Ovary (tissue), 7 donors: ENCODE measurements at regions not wholly inside any gene's neighbourhood (a gene's known extent, or its start where the extent isn't known, plus 50 kb on each side); places are given as distances from the start of the nearest gene placed in this dataset.
"Not testable (repeated sequence)": the region's sequence is repeated elsewhere in the genome, so short reads cannot be mapped to it uniquely, and the experiment has no call there.

Source experiments
- DNase-seq, 5 donors: peaks; one replicate each; pipeline ENCODE4 v3.0.0-alpha.2; 2019 to 2020
- H3K27ac ChIP-seq, 2 donors: fragments of 200-600 bp; one replicate each; pipeline versions ENCODE4 v1.5.1 to v1.8.0; 2019 to 2022
- H3K27me3 ChIP-seq: fragments of 200-600 bp; one replicate; pipeline ENCODE4 v1.8.0; 2022
- H3K36me3 ChIP-seq: fragments of 200-600 bp; sonication (generic); one replicate; pipeline ENCODE4 v1.5.1; 2019
- H3K4me1 ChIP-seq: one replicate; pipeline ENCODE4 v1.8.1; 2013; ENCODE audit warnings: mild to moderate bottlenecking, moderate library complexity; ENCODE audit not compliant: insufficient read depth
- H3K4me3 ChIP-seq: fragments of 200-600 bp; sonication (generic); one replicate; pipeline ENCODE4 v1.5.1; 2017
- H3K9me3 ChIP-seq, 2 donors: fragments of 200-600 bp in 1 of 2; sonication (generic) in 1 of 2; one replicate each; pipeline versions ENCODE4 v1.5.1 to v1.8.1; 2013 to 2019; ENCODE audit warnings: mild to moderate bottlenecking in 1 of 2, moderate library complexity in 1 of 2
- EP300 ChIP-seq: sonication (generic); formaldehyde crosslinking; IDR thresholded peaks from one replicate; pipeline ENCODE4 v1.6.1; 2017; ENCODE audit warnings: antibody characterized with exemption
- POLR2A ChIP-seq: fragments of 450-650 bp; IDR thresholded peaks from one replicate; pipeline ENCODE4 v1.6.1; 2017; ENCODE audit warnings: antibody characterized with exemption, mild to moderate bottlenecking, moderate library complexity
- WGBS, 3 donors: extraction: QIAGEN DNeasy Blood & Tissue Kit in 1 of 3; methylation state at CpG; one replicate each; pipeline versions ENCODE4 v1.1.5 to v1.1.7; 2013 to 2017; 5-methylcytosine and 5-hydroxymethylcytosine counted together
- intact Hi-C, 4 donors: fragments of 100-400 bp; cut with DNase I; formaldehyde crosslinking; loops; one replicate each; pipeline versions ENCODE4 v1.11.0 to v1.15.1; 2022 to 2023
- TF ChIP-seq, protein P1 (sequence below), 3 donors: fragments of 450-650 bp in 2 of 3; fragments of 200-600 bp in 1 of 3; IDR thresholded peaks; one replicate each; pipeline versions ENCODE4 v1.5.1 to v1.8.0; 2016 to 2022; ENCODE audit warnings: antibody characterized with exemption in 3 of 3, mild to moderate bottlenecking in 1 of 3
- donor health status: DM: no; HTN: no; CAD: no; lungs with moderate emphysema.
- donor health status: DM: no; HTN: no; CAD: no.
- donor health status: Bipolar disorder and iron deficiency.
- donor health status: DM: no; HTN: no; CAD: no.
- donor health status: DM: yes; HTN: yes; CAD: no.

DNA sequence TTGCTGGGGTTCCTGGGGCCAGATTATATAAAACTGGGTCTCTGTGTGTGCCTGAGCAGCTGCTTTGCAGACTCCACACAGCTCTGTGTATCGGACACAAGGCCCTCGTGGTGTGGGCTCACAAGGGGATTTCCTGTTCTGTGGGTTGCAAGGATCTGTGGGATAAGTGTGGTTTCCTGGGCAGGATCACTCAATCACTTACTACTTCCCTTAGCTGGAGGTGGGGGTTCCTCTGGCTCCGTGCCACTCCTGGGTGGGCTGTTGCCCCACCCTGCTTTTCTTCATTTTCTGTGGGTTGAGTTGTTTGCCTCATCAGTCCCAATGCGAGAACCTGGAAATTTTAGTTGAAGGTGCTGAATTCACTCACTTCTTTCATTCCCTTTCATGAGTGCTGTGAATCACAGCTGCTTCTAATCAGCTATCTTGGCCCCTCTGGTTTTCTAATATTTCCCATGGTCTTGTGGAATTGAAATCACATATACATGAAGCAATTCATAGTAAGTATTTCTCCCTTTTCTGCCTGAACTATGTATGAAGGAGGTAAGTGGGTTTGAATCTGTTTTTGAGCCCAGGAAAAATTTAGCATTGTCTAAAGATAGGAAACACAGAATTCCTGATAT lies 196.3 kb downstream of the DCDC2C start:
- intact Hi-C loops: loop anchor here in 1 of 4 donors (2.0 kb wide), 1 partner anchor 61 kb away; no protein-coding TSS in a partner anchor
- Histone ChIP-seq H3K4me3 (no peak overlapping the region), H3K36me3 (no peaks in the 10 kb centered on the region), H3K4me1 (no peaks in the 10 kb centered on the region), H3K9me3 (no peaks in the 10 kb centered on the region), H3K27ac (no peak overlapping the region), H3K27me3 (no peaks in the 10 kb centered on the region)
- WGBS, 3 donors: 51 to 61% (median 55%) methylated on average over 4 of the region's 4 CpGs
- TF ChIP-seq POLR2A: no peak
- no peak for DNase-seq

DNA sequence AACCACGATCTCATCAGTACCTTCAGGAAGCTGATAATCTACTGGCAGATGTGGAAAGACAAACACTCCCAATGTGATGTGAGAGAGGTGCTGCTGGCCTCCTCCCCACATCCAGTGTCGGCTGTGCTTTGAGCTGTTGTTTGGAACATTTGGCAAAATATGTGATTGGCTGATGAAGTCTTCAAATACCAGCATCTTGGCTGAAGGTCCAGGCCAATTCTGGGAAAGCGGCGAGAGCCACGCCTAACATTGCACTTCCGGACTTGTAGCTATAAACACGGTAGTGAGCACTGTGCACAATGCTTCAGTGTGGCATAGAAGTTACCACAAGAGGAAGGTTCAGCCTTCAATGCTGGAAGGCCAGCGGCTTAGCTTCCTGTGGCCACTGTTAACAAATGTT lies 198.8 kb downstream of the DCDC2C start:
- H3K4me1 ChIP-seq: no peaks in the 10 kb centered on the region
- no peak for DNase-seq

DNA sequence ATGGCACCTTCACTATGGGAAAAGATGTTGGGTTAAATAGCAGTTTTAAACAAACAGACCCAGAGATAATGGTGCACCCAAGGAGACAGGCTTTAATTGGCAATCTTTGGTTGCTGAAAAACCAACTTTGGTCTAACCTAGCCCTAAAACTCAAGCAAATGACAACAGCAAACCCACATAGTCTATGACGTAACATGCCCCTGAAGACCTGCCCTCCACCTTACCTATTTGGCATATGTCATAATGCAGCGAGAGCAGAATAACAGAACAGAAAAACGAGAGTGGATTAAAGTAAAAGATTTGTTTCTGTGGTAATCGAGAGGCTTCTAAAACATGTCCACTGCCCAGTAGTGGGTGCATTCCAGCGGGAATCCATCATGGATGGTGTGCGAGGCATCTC lies 200.7 kb downstream of the DCDC2C start:
- 85 to 90% (median 86%) methylated on average over 6 of the region's 6 CpGs for WGBS, 3 donors
- no peak overlapping the region for H3K27ac ChIP-seq
- no peaks in the 10 kb centered on the region for H3K9me3 ChIP-seq
- intact Hi-C loops: no loop called here
- no peaks in the 10 kb centered on the region for H3K36me3 ChIP-seq
- TF ChIP-seq EP300 (no peak), POLR2A (no peak)
- TF ChIP-seq, protein P1, sequence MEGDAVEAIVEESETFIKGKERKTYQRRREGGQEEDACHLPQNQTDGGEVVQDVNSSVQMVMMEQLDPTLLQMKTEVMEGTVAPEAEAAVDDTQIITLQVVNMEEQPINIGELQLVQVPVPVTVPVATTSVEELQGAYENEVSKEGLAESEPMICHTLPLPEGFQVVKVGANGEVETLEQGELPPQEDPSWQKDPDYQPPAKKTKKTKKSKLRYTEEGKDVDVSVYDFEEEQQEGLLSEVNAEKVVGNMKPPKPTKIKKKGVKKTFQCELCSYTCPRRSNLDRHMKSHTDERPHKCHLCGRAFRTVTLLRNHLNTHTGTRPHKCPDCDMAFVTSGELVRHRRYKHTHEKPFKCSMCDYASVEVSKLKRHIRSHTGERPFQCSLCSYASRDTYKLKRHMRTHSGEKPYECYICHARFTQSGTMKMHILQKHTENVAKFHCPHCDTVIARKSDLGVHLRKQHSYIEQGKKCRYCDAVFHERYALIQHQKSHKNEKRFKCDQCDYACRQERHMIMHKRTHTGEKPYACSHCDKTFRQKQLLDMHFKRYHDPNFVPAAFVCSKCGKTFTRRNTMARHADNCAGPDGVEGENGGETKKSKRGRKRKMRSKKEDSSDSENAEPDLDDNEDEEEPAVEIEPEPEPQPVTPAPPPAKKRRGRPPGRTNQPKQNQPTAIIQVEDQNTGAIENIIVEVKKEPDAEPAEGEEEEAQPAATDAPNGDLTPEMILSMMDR (IDR thresholded peaks at IDR 0.05): no peak
- H3K4me1 ChIP-seq: no peaks in the 10 kb centered on the region
- H3K4me3 ChIP-seq: no peak overlapping the region
- DNase-seq: no peak
- H3K27me3 ChIP-seq: no peaks in the 10 kb centered on the region

More for the DNA sequence above, 198.8 kb downstream of the DCDC2C start:
- no peaks in the 10 kb centered on the region for H3K36me3 ChIP-seq
- TF ChIP-seq POLR2A: no peak
- no peak for TF ChIP-seq EP300
- TF ChIP-seq, protein P1 (IDR thresholded peaks at IDR 0.05): no peak
- 76 to 82% (median 77%) methylated on average over 8 of the region's 8 CpGs for WGBS, 3 donors
- H3K27me3 ChIP-seq: no peaks in the 10 kb centered on the region
- H3K27ac ChIP-seq: no peak overlapping the region
- intact Hi-C loops: no loop called here
- H3K4me3 ChIP-seq: no peak overlapping the region
- H3K9me3 ChIP-seq: no peaks in the 10 kb centered on the region

DNA sequence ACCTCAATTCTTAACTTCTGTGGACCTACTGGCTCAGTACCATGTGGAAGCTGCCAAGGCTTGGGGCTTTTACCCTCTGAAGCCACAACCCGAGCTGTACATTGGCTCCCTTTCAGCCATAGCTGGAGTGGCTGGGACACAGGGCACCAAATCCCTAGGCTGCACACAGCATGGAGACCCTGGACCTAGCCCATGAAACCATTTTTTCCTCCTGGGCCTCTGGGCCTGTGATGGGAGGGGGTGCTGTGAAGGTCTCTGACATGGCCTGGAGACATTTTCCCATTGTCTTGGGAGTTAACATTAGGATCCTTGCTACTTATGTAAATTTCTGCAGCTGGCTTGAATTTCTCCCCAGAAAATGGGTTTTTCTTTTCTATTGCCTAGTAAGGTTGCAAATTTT lies 205.1 kb downstream of the DCDC2C start:
- intact Hi-C loops, H3K9me3 ChIP-seq, H3K27me3 ChIP-seq, H3K36me3 ChIP-seq, H3K4me1 ChIP-seq, DNase-seq, H3K27ac ChIP-seq, H3K4me3 ChIP-seq: not testable (repeated sequence)
- WGBS, 3 donors: 67 to 92% (median 82%) methylated on average over 1 of the region's 1 CpG

DNA sequence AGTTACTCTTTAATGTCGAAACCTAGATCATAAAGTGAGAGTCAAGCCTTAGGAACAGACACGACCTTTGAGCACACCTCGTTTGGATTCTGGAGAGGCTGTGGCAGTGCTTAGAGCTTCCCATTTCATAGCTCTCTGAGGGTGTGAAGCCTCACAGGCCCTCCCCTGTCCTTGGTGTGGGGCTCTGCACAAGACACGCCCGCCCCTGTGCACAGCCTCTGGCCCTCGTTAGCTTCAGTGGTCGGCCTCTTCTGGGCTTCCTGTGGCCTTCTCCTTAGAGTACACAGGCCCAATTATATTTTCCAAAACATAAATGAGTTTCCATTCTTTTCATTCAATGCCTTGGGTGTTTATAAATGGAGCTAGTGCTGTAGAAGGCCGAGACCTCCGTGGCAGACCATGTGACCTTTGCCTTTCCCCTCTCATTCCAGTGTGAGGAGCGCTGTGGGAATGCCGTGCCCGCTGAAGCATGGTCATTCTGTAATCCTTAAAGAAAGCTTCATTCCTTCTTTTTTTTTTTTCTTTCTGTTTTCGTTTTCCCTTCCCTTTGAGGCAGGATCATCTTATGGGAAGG lies 208.6 kb downstream of the DCDC2C start:
- H3K27ac ChIP-seq: no peak overlapping the region
- H3K36me3 ChIP-seq: no peaks in the 10 kb centered on the region
- no peak overlapping the region for H3K4me3 ChIP-seq
- intact Hi-C loops: no loop called here
- no peaks in the 10 kb centered on the region for H3K4me1 ChIP-seq
- WGBS, 3 donors: 55 to 77% (median 62%) methylated on average over 13 of the region's 13 CpGs
- TF ChIP-seq POLR2A: no peak
- no peak for TF ChIP-seq EP300
- TF ChIP-seq, protein P1 (IDR thresholded peaks at IDR 0.05): no peak
- H3K27me3 ChIP-seq: no peaks in the 10 kb centered on the region
- no peak for DNase-seq
- H3K9me3 ChIP-seq: no peaks in the 10 kb centered on the region
